Left lung (tissue), 4 donors: ENCODE measurements at regions not wholly inside any gene's neighbourhood (a gene's known extent, or its start where the extent isn't known, plus 50 kb on each side); places are given as distances from the start of the nearest gene placed in this dataset.
"Not testable (repeated sequence)": the region's sequence is repeated elsewhere in the genome, so short reads cannot be mapped to it uniquely, and the experiment has no call there.

Experiments used
- ATAC-seq: fragments of 200-7000 bp; cut with Tn5 transposase; one replicate; pipeline ENCODE4 v1.9.1; 2020; ENCODE audit warnings: moderate library complexity
- DNase-seq, 4 donors: peaks; one replicate each; pipeline ENCODE4 v3.0.0-alpha.2; 2013 to 2020
- H3K27ac ChIP-seq, 2 donors: fragments of 200-600 bp; sonication (generic) in 1 of 2; one replicate each; pipeline versions ENCODE4 v1.5.0 to v1.8.0; 2020 to 2021
- H3K27me3 ChIP-seq, 2 donors: fragments of 200-600 bp; sonication (generic) in 1 of 2; one replicate each; pipeline versions ENCODE4 v1.5.0 to v1.8.0; 2020 to 2021
- H3K36me3 ChIP-seq, 2 donors: fragments of 200-600 bp; sonication (generic) in 1 of 2; one replicate each; pipeline versions ENCODE4 v1.5.0 to v1.8.0; 2020 to 2021
- H3K4me1 ChIP-seq, 2 donors: fragments of 200-600 bp; one replicate each; pipeline ENCODE4 v1.8.0; 2021
- H3K4me3 ChIP-seq, 2 donors: fragments of 200-600 bp; sonication (generic) in 1 of 2; one replicate each; pipeline versions ENCODE4 v1.5.0 to v1.8.0; 2020 to 2021; ENCODE audit warnings: mild to moderate bottlenecking in 1 of 2
- H3K9me3 ChIP-seq, 2 donors: fragments of 200-600 bp; sonication (generic) in 1 of 2; one replicate each; pipeline versions ENCODE4 v1.5.0 to v1.8.0; 2020 to 2021
- intact Hi-C, 2 donors: fragments of 100-400 bp; cut with DNase I; formaldehyde crosslinking; loops; one replicate each; pipeline versions ENCODE4 v1.11.2 to v1.14.2; 2022
- TF ChIP-seq, protein P1 (sequence below), 2 donors: fragments of 200-600 bp; sonication (generic) in 1 of 2; IDR thresholded peaks; one replicate each; pipeline versions ENCODE4 v1.5.0 to v1.8.0; 2021; ENCODE audit warnings: antibody characterized with exemption in 2 of 2
- donor health status: DM: no; HTN: yes; CAD: no.
- donor health status: DM: no; HTN: no; CAD: no.

DNA sequence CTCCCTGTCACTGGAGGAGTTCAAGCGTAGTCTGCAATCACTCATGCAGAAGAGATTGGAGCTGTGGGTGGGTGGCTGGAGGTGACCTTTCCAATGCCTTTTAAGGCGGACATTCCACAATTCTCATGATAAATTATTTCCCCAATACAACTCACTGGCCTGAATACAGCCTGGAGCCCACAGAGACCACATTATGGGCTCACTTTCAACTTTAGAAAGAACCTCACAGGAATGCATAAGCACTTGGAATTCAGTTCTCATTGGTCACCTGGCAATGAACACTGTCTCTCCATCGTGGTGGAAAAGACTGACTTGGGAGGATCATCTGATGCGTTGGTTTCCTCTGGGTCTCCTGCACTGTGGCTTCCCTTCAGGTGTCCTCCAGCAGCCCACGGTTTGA is 151.8 kb upstream of the KCND3 start:
- no peak for DNase-seq

DNA sequence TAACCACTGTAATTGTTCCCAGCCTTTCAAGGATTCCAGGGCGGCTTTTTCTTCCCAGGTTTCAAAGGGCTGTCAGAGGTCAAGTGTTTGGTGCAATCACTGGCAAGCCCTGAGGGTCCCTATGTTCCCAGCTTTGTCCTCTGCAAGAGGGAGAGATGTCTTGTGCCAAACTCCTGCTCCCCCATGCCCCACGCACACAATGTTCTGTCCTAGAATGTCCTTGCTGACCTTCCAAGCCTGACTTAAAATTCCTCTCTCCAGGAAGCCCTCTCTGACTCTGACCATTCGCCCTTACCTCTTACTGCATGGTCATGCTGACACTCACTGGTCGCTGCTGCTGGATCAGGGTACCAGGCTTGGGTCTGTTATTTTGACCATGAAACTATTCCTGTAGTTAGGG is 152.5 kb upstream of the KCND3 start:
- TF ChIP-seq, protein P1, sequence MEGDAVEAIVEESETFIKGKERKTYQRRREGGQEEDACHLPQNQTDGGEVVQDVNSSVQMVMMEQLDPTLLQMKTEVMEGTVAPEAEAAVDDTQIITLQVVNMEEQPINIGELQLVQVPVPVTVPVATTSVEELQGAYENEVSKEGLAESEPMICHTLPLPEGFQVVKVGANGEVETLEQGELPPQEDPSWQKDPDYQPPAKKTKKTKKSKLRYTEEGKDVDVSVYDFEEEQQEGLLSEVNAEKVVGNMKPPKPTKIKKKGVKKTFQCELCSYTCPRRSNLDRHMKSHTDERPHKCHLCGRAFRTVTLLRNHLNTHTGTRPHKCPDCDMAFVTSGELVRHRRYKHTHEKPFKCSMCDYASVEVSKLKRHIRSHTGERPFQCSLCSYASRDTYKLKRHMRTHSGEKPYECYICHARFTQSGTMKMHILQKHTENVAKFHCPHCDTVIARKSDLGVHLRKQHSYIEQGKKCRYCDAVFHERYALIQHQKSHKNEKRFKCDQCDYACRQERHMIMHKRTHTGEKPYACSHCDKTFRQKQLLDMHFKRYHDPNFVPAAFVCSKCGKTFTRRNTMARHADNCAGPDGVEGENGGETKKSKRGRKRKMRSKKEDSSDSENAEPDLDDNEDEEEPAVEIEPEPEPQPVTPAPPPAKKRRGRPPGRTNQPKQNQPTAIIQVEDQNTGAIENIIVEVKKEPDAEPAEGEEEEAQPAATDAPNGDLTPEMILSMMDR (IDR thresholded peaks at IDR 0.05), result no peak
- intact Hi-C loops, result no loop called here

More for the DNA sequence above, 151.8 kb upstream of the KCND3 start:
- ATAC-seq, result no peak
- intact Hi-C loops, result no loop called here
- Histone ChIP-seq H3K9me3 (no peaks in the 10 kb centered on the region), H3K4me3 (no peak overlapping the region), H3K4me1 (no peaks in the 10 kb centered on the region), H3K27ac (no peak overlapping the region), H3K36me3 (no peaks in the 10 kb centered on the region), H3K27me3 (peaks cover 0 to 8% of the 10 kb centered on the region in 2 donors)
- TF ChIP-seq, protein P1 (IDR thresholded peaks at IDR 0.05), result no peak

DNA sequence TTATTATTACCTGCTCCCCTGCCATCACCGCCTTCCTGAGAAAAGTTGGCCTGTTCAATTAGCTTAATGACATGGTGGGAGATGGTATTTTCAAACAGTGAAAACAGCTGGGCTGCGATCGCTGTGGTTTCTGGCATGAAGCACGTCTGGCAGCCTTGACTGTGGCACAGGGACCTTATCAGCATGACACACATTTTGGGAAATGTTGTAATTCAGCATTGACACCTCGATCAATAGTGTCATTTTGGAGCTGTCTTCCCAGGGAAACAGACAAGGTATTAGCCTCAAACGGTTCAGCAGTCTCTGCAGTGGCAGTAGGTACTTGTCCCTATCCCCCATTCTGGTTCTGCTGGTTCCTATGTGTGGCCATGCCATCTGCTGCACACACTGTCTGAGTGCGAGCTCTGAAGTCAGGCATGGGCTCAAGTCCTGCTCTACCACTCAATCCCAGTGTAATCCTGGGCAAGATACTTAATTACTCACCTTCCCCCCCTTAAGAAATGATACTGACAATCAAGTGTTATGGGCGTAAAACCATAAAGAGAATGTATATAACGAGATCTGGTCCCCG is 154.5 kb upstream of the KCND3 start:
- no peak for DNase-seq
- intact Hi-C loops, result no loop called here
- TF ChIP-seq, protein P1 (IDR thresholded peaks at IDR 0.05), result no peak

More for the DNA sequence above, 152.5 kb upstream of the KCND3 start:
- no peaks in the 10 kb centered on the region for H3K4me1 ChIP-seq
- H3K27me3 ChIP-seq, result peaks cover 0 to 8% of the 10 kb centered on the region in 2 donors
- H3K9me3 ChIP-seq, result no peaks in the 10 kb centered on the region
- H3K4me3 ChIP-seq, result no peak overlapping the region
- no peak for ATAC-seq
- no peak overlapping the region for H3K27ac ChIP-seq
- no peaks in the 10 kb centered on the region for H3K36me3 ChIP-seq
- DNase-seq, result no peak

DNA sequence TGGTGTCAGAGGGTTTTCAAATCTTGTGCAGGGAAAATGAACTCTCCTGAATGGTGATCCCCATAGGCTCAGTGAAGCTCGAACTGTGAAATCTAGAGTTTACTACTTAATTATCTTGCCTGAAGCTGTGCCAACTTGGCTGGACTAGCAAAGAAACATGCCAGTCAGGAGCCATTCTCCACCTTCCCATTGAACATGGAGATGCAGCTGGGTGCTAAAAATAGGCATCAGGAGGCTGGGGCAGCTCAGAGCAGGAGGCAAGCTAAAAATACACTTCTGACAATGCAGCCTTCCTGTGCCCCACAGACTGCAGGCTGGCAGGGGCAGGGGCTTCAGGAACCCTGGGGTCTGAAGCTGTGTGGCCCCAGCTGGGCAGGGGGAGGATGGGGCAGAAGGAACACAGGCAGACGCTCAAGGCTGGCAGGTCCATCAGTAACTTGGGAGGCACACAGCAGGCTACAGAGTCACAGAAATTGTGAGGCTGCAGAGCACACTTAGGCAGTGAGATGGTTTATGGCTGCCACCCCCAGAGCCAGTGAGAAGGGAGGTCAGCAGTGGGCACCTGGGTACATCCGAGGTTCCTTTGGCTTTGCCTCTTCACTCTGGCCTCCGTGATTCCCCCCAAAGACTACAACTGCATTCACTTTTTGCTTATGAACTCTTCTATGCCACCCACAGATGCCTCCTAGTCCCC is 155.4 kb upstream of the KCND3 start:
- ATAC-seq, result no peak
- Histone ChIP-seq H3K27me3 (peaks cover 0 to 8% of the 10 kb centered on the region in 2 donors), H3K4me1 (no peaks in the 10 kb centered on the region), H3K4me3 (no peak overlapping the region), H3K36me3 (no peaks in the 10 kb centered on the region), H3K27ac (no peak overlapping the region), H3K9me3 (peaks cover 0 to 15% of the 10 kb centered on the region in 2 donors)
- intact Hi-C loops, result no loop called here
- TF ChIP-seq, protein P1 (IDR thresholded peaks at IDR 0.05), result no peak
- no peak for DNase-seq

More for the DNA sequence above, 154.5 kb upstream of the KCND3 start:
- Histone ChIP-seq H3K9me3 (peaks cover 0 to 6% of the 10 kb centered on the region in 2 donors), H3K4me1 (no peaks in the 10 kb centered on the region), H3K27ac (no peak overlapping the region), H3K4me3 (no peak overlapping the region), H3K27me3 (peaks cover 0 to 8% of the 10 kb centered on the region in 2 donors), H3K36me3 (no peaks in the 10 kb centered on the region)
- ATAC-seq, result no peak

DNA sequence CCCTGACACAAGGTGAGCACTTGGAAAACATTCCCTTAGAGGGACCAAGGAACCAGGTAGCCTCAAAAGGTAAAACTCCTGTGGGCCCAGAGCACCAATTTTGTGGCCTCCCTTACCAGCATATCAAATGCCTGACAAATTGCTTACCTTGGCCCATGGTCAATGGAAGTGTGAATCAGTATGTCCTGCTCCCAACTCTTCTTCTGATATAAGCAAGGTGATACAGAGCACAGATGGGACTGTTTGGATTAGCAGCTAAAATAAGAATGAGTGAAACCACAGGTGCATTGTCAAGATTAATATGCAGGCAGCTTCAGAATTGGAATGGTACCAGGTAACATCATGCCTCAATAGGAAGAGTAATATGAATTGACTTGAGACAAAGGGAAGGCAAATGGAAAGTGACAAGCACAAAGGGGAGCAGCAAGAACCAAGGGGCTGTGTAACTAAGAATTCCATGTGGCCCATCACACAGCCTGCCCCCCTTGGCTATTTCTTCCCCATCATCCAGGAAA is 156.8 kb upstream of the KCND3 start:
- TF ChIP-seq, protein P1 (IDR thresholded peaks at IDR 0.05), result no peak
- ATAC-seq, result no peak
- Histone ChIP-seq H3K27ac (no peak overlapping the region), H3K27me3 (peaks cover 0 to 8% of the 10 kb centered on the region in 2 donors), H3K4me1 (no peaks in the 10 kb centered on the region), H3K9me3 (peaks cover 0 to 22% of the 10 kb centered on the region in 2 donors), H3K4me3 (no peak overlapping the region), H3K36me3 (no peaks in the 10 kb centered on the region)
- intact Hi-C loops, result no loop called here
- DNase-seq, result no peak

DNA sequence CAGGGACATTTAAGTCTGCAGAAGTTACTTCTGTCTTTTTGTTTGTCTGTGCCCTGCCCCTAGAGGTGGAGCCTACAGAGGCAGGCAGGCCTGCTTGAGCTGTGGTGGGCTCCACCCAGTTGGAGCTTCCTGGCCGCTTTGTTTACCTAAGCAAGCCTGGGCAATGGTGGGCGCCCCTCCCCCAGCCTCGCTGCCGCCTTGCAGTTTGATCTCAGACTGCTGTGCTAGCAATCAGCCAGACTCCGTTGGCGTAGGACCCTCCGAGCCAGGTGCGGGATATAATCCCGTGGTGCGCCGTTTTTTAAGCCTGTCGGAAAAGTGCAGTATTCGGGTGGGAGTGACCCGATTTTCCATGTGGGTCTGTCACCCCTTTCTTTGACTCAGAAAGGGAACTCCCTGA is 170.7 kb upstream of the KCND3 start:
- intact Hi-C loops, result not testable (repeated sequence)

More for the DNA sequence above, 170.7 kb upstream of the KCND3 start:
- not testable (repeated sequence) for ATAC-seq, H3K36me3 ChIP-seq, H3K4me1 ChIP-seq, DNase-seq, H3K4me3 ChIP-seq, H3K27ac ChIP-seq, H3K27me3 ChIP-seq, H3K9me3 ChIP-seq
